GM18951 (cell line): ENCODE measurements at regions not wholly inside any gene's neighbourhood (a gene's known extent, or its start where the extent isn't known, plus 50 kb on each side); places are given as distances from the start of the nearest gene placed in this dataset.

Experiments
- POLR2A ChIP-seq: IDR thresholded peaks from 4 replicates; pipeline ENCODE4 v1.6.1; 2011; ENCODE audit warnings: mild to moderate bottlenecking; ENCODE audit not compliant: insufficient read length, insufficient read depth; ENCODE audit errors: extremely low read depth
- in situ Hi-C: fragments of 300-500 bp; cut with MboI; formaldehyde crosslinking; loops from one replicate; pipeline ENCODE4 v1.12.0; 2022; ENCODE audit warnings: low sequenced_read_pairs, mixed read lengths, inconsistent platforms; ENCODE audit not compliant: unreplicated experiment

DNA sequence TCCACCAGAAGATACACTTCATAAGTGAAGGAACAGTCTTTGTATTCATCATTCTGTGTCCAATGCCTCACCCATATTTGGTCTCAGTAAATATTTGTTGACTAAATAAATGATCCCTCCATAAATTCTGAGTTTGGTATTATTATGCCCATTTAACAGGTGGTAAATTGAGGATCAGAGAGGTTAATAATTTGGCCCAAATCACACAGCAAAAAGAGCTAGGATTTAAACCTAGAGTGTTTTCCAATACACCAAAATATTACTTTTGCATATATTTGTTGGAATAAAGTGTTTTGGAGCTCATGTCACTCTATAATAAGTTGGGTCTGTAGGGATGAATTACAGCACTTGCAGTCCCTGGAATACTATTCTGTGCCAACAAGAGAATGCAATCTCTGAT, 470.3 kb downstream of the ARHGEF28 start:
- TF ChIP-seq POLR2A = no peak
- in situ Hi-C loops = no loop called here

DNA sequence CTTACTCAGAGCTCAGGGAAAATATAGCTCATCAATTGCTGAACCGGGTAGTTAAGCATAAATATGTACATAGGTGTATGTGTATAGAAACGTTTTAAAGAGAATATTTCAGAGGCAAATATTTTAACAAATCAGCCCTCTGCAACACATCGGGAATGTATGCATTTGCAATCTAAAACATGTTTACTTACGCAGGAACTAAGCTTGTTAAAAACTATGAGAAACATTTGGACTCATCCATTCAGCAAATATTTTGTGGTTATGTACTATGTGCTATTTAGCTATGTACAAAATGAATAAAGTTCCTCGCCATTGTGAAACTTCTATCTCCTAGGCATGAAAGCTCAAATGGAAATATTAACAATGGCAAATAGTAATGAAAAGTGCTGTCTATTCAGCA, 469.9 kb downstream of the ARHGEF28 start:
- TF ChIP-seq POLR2A = no peak
- in situ Hi-C loops = no loop called here

DNA sequence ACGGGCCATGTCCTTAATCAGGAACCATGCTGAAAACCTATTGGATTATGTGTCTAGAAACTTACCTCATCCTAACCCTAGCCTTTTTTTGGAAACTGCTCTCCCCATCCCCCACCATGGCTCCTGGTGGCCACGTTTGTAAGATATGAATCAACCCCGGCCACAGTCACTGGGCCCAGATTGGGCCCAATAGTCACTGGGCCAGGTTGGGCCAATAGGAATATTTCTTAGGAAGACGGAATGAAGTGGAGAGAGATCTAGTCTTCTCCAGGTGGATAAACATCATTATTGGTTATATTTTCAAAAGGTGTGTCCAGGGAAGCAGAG, 468.7 kb downstream of the ARHGEF28 start:
- TF ChIP-seq POLR2A = no peak
- in situ Hi-C loops = no loop called here

DNA sequence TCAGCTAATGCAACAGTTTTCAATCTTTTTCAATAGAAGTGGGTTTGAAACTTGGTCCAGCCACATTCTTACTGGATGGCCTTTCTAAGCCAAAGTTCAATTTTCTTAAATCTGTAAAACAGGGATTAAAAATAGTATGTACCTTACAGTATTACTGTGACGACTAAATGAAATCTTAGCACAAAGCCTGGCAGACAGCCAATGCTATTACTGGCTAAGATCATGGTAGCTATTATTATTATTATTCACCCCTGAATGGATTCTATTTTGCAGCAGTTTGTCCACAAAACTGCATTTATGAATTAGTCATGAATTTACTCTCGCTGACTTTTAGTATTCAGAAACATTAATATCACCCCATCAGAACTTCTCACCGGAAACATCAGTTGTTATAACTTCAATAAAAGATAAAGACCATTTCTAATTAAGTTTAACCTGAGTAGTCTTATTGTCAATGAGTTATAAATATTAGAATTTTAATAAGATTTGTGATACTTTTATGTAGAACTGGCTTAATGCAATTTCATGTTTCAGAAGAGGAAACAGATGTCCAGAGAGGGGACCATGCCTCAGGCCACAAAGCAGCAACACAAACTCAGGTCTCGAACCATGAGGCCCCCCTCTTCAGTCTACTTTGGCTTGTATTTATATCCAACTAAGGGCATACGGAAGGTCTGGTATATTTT, 468.2 kb downstream of the ARHGEF28 start:
- in situ Hi-C loops = no loop called here
- TF ChIP-seq POLR2A = no peak

DNA sequence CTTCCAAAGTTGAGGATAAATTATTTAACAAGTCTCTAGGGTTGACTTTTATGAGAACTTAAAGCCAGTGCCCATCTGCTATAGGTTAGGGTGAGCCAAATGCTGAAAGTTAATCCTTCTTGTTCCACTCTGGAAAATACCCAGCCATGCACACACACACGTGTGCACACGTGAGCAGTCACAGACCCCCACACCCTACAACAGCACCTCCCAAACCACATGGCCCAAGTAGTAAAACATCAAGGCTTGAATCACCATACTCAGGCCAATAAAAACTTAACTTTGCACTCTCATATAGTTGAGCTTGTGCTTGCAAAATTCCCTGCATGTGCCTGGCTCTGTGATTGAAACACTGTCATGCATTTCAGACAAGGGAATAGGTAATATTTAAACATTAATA, 467.6 kb downstream of the ARHGEF28 start:
- TF ChIP-seq POLR2A = no peak
- in situ Hi-C loops = no loop called here

DNA sequence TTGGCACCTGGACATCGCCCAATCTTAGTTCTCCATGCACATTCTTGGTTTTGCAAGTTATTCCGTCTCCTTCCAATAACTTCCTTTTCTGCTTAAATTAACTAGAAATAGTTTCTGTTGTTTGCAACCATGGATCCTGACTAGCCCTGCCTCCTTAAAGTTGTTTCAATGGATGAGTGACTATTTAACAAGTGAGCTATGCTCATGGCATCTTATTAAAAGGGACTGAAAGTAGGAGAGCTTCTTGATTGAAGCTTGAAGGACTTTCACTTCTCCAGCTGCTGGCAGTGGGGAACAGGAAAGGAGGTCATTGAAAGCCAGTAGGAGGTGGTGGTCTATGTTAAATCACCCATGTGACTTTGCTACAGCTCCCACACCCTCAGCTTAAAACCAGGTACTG, 466.8 kb downstream of the ARHGEF28 start:
- no peak for TF ChIP-seq POLR2A
- in situ Hi-C loops = no loop called here

DNA sequence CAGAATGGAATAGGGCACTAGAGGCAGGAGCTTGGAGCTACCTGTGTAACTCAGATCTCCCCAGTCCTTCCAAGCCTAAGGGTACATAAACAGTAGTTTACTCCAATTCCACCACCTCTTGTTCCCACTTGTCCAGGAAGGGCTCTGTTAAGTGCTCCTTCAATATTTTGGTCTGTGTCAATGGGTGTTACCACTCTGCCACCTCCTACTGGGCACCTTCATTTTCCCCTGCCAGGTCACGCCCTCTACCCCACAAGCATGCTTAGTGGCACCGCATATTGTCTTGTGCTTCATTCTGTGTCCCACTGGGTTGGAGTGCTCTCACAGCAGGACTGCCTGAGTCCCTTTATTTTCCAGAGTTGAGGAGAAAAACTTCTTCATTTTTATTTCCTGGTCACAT, 459.8 kb downstream of the ARHGEF28 start:
- no peak for TF ChIP-seq POLR2A
- in situ Hi-C loops = no loop called here

DNA sequence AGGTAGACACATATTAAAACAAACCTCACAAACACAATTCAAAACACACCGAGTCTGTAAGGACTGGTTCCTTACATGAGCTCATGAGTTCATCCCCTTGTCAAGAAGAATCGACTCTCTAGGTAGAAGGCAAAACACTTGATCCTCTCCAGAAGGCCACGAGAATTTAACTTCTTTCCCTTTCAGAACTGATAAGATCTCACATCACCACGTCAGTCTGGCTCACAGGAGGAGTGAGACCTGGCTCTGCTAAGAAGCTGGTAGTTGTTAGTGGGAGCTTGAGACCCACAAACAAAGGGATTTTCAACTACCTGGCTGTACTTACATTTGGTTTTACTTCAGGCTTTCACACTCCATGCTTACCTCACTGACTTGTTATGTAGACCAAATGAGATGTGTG, 459.2 kb downstream of the ARHGEF28 start:
- no peak for TF ChIP-seq POLR2A
- in situ Hi-C loops = no loop called here

DNA sequence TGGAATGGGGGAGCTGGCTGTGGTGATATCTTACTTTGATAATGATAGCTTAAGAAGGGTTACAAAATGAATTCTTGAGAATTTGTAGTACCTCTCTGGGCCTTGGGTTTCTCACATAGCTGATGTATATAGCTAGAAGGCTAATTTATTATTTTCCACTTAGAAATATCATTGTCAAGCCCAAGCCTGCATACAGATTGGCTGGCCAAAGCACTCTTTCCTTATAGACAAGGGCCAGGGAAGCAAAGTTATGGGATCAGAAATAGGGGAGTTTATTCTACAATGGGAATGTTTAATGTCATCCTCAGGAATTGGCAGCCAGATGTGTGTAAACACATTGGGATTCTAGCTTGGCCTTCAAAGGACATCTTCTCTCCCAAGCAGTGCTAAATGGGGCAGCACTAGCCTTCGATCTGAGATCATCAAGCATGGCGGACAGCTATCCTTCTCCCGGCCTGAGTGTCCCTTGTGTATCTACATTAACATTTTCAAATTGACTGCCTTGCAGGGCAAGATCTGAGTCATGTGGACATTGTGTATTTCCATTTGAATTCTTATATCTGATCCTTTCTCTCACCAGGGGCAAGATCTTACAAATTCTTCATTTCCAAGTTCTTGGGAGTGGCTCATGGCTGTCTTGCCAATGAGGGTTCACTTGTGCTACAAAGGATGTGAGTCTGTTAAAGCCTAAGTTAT, 457.2 kb downstream of the ARHGEF28 start:
- no peak for TF ChIP-seq POLR2A
- in situ Hi-C loops = no loop called here

DNA sequence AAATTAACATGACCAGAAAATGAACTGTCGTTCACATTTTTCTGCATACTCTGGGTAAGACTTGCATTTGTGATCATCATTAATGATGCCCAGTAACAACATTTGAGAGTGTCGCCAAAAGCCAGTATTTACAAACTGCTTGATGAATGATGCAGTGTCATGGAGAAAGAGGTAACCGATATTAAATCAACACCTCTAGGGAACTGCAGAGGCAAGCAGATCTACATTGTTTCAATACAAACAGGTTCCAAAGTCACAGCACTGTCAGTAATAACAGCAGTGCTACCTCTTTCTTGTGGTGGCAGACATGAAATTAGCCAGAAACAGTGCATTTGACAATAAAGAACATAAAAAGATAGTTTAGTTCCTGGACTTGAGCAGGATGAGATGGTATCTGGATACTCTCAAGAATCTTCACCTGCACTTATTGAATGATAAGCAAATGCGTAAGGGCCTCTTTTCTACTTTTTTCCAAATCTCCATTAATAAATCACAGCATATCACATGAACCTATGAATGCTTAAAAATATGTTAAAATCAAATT, 456.6 kb downstream of the ARHGEF28 start:
- in situ Hi-C loops = no loop called here
- TF ChIP-seq POLR2A = no peak

DNA sequence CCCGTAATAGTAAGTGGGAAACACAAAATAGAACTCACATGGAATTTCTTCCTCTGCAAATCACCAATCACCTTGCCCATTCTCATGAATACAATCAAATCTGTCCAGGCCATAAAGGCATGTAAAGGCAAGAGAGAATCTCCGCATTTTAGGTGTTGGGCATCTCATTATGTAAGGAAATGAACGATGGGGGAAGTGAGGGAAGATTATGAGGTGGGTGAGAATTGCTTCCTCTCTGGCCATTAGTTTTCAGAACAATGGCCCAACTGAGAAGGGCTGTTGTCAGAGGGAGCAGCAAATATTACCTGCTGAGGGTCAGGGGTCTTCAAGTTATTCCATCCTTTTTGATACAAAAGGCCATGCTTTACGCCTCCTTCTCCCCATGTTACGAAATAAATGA, 455.1 kb downstream of the ARHGEF28 start:
- in situ Hi-C loops = no loop called here
- TF ChIP-seq POLR2A = no peak

DNA sequence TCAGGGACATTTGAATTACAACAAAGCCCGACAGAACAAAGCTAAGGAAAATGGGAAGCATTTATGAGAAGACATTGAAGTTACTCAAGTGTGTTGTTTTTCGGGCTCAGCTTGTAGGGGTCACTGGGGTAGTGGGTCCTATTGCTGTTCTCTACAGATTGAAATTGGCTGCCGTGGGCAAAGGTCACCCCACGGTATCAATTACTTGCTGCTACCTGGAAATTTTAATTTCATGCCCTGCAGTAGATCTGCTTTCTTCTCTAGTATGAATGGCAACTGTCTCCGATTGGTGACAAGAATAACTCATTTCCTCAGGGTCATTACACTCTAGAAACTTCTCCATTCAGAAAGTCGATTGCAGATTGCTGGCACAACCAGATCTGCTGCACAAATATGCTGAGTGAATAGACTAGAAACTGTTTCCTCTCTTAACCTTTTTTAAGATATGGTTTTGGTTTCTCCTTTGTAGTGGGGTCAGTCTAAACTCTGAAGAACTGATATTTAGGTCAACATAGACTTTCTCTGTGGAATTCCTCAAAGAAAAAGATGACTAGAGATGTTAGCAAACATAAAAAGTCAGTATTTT, 454.1 kb downstream of the ARHGEF28 start:
- in situ Hi-C loops = no loop called here
- no peak for TF ChIP-seq POLR2A

DNA sequence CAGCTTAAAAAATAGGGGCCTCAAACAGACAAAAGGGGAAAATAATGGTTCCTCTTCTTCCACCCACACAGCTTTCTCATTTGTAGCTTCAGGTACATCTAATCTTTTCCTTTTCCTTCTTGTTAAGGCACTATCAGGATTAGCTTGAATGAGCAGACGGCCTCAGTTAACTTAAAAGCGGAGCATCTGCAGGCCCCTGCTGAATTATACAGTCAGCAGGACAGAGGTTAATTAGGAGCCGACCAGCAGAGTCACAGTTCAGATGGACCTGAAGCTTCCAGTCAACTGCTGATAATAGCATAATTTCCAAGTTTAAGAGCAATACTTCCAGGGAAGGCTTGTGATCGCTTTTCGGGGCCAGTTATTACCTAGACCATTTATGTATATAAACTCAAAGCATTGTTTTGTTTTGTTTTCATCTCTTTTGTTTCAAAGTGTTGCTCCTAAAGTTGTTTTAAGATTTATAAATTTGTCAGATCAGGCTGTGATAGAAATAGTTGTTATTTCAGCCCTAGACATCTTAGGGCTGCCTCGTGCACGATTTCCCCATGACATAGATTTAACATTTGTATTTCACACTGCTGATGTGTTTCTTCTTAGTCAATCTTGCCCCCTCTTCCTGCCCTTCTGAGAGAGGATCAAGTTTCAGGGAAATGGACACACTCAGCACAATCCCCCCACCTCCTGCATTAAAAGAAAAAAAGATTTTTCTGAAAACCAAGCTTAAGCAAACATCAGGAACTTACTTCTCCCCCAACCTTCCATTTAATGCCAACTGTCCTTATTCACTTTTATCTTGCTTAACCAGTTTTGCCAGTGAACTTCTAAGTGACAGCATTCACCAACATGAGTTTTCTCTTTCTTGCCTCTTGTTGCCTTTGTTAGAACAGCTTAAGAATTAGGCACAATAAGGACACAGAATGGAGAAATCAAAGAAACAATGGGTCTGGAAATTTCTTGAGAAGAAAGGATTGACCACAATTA, 449.8 kb downstream of the ARHGEF28 start:
- in situ Hi-C loops = no loop called here

DNA sequence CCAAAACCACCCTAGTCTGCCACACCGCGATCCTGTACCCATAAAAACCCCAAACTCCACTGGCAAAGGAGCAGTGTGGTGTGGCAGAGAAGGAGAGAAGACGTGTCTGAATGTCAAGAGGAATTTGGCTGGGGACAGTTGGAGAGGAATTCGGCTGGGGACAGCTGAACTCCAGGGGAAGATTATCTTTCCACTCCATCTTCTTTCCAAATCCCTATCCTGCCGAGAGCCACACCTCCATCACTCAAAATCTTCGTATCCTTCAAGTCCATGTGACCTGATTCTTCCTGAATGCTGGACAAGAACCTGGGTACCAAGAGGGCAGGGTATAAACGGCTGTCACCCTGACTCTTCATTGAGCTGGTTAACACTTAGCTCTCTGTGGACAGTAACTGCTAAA, 448.1 kb downstream of the ARHGEF28 start:
- in situ Hi-C loops = no loop called here
- no peak for TF ChIP-seq POLR2A

More for the DNA sequence above, 449.8 kb downstream of the ARHGEF28 start:
- no peak for TF ChIP-seq POLR2A
